Nephron (organoid): ENCODE measurements at regions not wholly inside any gene's neighbourhood (a gene's known extent, or its start where the extent isn't known, plus 50 kb on each side); places are given as distances from the start of the nearest gene placed in this dataset.
"Not testable (repeated sequence)": the region's sequence is repeated elsewhere in the genome, so short reads cannot be mapped to it uniquely, and the experiment has no call there.

ENCODE experiments used
- H3K27ac Mint-ChIP-seq, 3 experiments: 2 replicates each; pipeline ENCODE4 v1.8.0; 2020; ENCODE audit warnings: mixed read lengths in 3 of 3, mild to moderate bottlenecking in 2 of 3, moderate library complexity in 1 of 3
- H3K27me3 Mint-ChIP-seq: 2 replicates; pipeline ENCODE4 v1.8.0; 2021; ENCODE audit warnings: low read depth, mild to moderate bottlenecking, moderate library complexity, mixed read lengths
- H3K36me3 Mint-ChIP-seq: 2 replicates; pipeline ENCODE4 v1.8.0; 2020; ENCODE audit warnings: low read depth, mixed read lengths
- H3K4me1 Mint-ChIP-seq: 2 replicates; pipeline ENCODE4 v1.8.0; 2020; ENCODE audit warnings: mixed read lengths
- H3K4me3 Mint-ChIP-seq, 3 experiments: 2 replicates each; pipeline ENCODE4 v1.8.0; 2020; ENCODE audit warnings: mild to moderate bottlenecking in 3 of 3, mixed read lengths in 3 of 3, moderate library complexity in 2 of 3
- H3K9me3 Mint-ChIP-seq: 2 replicates; pipeline ENCODE4 v1.8.0; 2020; ENCODE audit warnings: mixed read lengths
- TF ChIP-seq, protein P1 (sequence below), 3 experiments: fragments of 200-600 bp; sonication (generic); IDR thresholded peaks; one replicate each; pipeline ENCODE4 v1.5.0; 2021; ENCODE audit warnings: antibody characterized with exemption in 3 of 3; ENCODE audit not compliant: unreplicated experiment in 3 of 3

DNA sequence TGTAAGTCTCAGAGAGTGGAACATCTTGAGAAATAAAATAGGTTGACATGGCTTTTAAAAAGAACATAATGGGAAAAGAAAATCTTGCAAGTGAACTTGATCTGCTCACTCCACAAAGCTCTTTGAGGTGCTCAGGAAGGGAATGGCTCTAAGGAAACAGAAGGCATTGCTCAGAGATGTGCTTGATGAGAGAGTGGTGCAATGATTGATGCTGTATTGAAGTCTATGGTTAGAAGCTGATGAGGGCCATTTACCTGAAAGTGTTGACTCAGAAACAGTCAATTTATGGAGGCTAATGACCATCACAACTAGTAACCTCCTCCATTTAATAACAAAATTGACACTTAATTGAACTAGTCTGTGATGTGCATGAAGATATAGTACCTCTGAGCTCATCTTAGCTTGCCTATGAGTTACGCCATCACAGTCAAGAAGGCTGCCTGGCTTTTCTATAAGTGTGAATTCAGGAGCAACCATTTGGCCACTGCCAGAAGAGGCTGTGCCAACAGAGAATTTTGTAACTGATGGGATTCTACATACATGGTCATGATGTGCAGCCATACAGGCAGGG is 639.1 kb downstream of the JRKL start:
- Mint-ChIP-seq H3K4me3 (no peak overlapping the region), H3K27ac (no peak overlapping the region), H3K36me3 (no peaks in the 10 kb centered on the region), H3K27me3 (no peaks in the 10 kb centered on the region), H3K9me3 (no peaks in the 10 kb centered on the region), H3K4me1 (no peaks in the 10 kb centered on the region)
- TF ChIP-seq, protein P1, sequence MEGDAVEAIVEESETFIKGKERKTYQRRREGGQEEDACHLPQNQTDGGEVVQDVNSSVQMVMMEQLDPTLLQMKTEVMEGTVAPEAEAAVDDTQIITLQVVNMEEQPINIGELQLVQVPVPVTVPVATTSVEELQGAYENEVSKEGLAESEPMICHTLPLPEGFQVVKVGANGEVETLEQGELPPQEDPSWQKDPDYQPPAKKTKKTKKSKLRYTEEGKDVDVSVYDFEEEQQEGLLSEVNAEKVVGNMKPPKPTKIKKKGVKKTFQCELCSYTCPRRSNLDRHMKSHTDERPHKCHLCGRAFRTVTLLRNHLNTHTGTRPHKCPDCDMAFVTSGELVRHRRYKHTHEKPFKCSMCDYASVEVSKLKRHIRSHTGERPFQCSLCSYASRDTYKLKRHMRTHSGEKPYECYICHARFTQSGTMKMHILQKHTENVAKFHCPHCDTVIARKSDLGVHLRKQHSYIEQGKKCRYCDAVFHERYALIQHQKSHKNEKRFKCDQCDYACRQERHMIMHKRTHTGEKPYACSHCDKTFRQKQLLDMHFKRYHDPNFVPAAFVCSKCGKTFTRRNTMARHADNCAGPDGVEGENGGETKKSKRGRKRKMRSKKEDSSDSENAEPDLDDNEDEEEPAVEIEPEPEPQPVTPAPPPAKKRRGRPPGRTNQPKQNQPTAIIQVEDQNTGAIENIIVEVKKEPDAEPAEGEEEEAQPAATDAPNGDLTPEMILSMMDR (IDR thresholded peaks at IDR 0.05; ENCODE audit: unreplicated experiment in 3 of 3), result no peak

GRCh38 chr11:97033178-97033577 is 643.4 kb downstream of the JRKL start:
- Mint-ChIP-seq H3K27me3 (no peaks in the 10 kb centered on the region), H3K36me3 (no peaks in the 10 kb centered on the region), H3K4me1 (no peaks in the 10 kb centered on the region), H3K27ac (no peak overlapping the region), H3K9me3 (no peaks in the 10 kb centered on the region), H3K4me3 (no peak overlapping the region)
- TF ChIP-seq, protein P1 (IDR thresholded peaks at IDR 0.05; ENCODE audit: unreplicated experiment in 3 of 3), result no peak

GRCh38 chr11:97048481-97048880 is 658.7 kb downstream of the JRKL start:
- peaks cover 10% of the 10 kb centered on the region for H3K9me3 Mint-ChIP-seq
- H3K4me3 Mint-ChIP-seq, result no peak overlapping the region
- TF ChIP-seq, protein P1 (IDR thresholded peaks at IDR 0.05; ENCODE audit: unreplicated experiment in 3 of 3), result no peak
- no peaks in the 10 kb centered on the region for H3K27me3 Mint-ChIP-seq
- H3K36me3 Mint-ChIP-seq, result no peaks in the 10 kb centered on the region
- peaks cover 4% of the 10 kb centered on the region for H3K4me1 Mint-ChIP-seq
- no peak overlapping the region for H3K27ac Mint-ChIP-seq

- TF ChIP-seq, protein P1 (IDR thresholded peaks at IDR 0.05; ENCODE audit: unreplicated experiment in 3 of 3), result no peak
- no peaks in the 10 kb centered on the region for H3K27me3 Mint-ChIP-seq
- no peaks in the 10 kb centered on the region for H3K36me3 Mint-ChIP-seq
- peaks cover 14% of the 10 kb centered on the region for H3K9me3 Mint-ChIP-seq
- no peak overlapping the region for H3K4me3 Mint-ChIP-seq
- no peak overlapping the region for H3K27ac Mint-ChIP-seq
- H3K4me1 Mint-ChIP-seq, result no peaks in the 10 kb centered on the region
Observed at GRCh38 chr11:97060184-97060583, 670.4 kb downstream of the JRKL start.

- Mint-ChIP-seq H3K36me3 (peaks cover 4% of the 10 kb centered on the region), H3K4me3 (no peak overlapping the region), H3K4me1 (no peaks in the 10 kb centered on the region), H3K27ac (no peak overlapping the region), H3K27me3 (no peaks in the 10 kb centered on the region), H3K9me3 (peaks cover 31% of the 10 kb centered on the region)
- TF ChIP-seq, protein P1 (IDR thresholded peaks at IDR 0.05; ENCODE audit: unreplicated experiment in 3 of 3), result no peak
Observed at GRCh38 chr11:97069160-97069559, 679.3 kb downstream of the JRKL start.

DNA sequence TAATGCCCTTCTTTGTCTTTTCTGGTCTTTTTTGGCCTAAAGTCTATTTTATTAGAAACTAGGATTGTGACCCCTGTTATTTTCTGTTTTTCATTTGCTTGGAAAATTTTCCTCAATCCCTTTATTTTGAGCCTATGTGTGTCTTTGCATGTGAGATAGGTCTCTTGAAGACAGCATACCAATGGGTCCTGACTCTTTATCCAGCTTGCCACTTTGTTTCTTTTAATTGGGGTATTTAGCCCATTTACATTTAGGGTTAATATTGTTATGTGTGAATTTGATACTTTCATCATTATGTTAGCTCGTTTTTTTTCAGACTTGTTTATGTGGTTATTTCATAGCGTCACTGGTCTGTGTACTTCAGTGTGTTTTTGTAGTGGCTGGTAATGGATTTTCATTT is 682.6 kb downstream of the JRKL start:
- Mint-ChIP-seq H3K4me1 (no peaks in the 10 kb centered on the region), H3K9me3 (peaks cover 30% of the 10 kb centered on the region), H3K27me3 (no peaks in the 10 kb centered on the region), H3K36me3 (peaks cover 4% of the 10 kb centered on the region), H3K27ac (no peak overlapping the region), H3K4me3 (no peak overlapping the region)
- TF ChIP-seq, protein P1 (IDR thresholded peaks at IDR 0.05; ENCODE audit: unreplicated experiment in 3 of 3), result no peak

DNA sequence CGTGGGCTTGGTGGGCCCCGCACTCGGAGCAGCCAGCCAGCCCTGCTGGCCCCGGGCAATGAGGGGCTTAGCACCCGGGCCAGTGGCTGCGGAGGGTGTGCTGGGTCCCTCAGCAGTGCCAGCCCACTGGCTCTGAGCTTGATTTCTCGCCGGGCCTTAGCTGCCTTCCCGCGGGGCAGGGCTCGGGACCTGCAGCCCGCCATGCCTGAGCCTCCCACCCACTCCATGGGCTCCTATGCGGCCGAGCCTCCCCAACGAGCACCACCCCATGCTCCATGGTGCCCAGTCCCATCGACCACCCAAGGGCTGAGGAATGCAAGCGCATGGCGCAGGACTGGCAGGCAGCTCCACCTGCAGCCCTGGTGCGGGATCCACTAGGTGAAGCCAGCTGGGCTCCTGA is 686.9 kb downstream of the JRKL start:
- H3K4me3 Mint-ChIP-seq, result not testable (repeated sequence)

More for the DNA sequence above, 686.9 kb downstream of the JRKL start:
- H3K9me3 Mint-ChIP-seq, result peaks cover 27% of the 10 kb centered on the region
- not testable (repeated sequence) for H3K4me1 Mint-ChIP-seq, H3K27me3 Mint-ChIP-seq, H3K36me3 Mint-ChIP-seq, H3K27ac Mint-ChIP-seq
